Astrocyte (in vitro differentiated cells and primary cell): ENCODE measurements at regions not wholly inside any gene's neighbourhood (a gene's known extent, or its start where the extent isn't known, plus 50 kb on each side); places are given as distances from the start of the nearest gene placed in this dataset.
"Not testable (repeated sequence)": the region's sequence is repeated elsewhere in the genome, so short reads cannot be mapped to it uniquely, and the experiment has no call there.

Experiments used
- DNase-seq: peaks from one replicate; pipeline ENCODE4 v3.0.0-alpha.2; 2010; ENCODE audit warnings: low read depth
- FAIRE-seq: peaks from 2 replicates; lab custom pipeline; 2011; peaks lifted over from hg19 to GRCh38; lab: Jason Lieb, UNC
- H2AFZ ChIP-seq: 2 replicates; pipeline ENCODE4 v1.6.0; 2012; ENCODE audit warnings: low read depth, low read length, inconsistent platforms
- H3K27ac ChIP-seq: 2 replicates; pipeline ENCODE4 v1.5.1; 2011; ENCODE audit warnings: low read depth, low read length, inconsistent platforms
- H3K27me3 ChIP-seq: 2 replicates; pipeline ENCODE4 v1.6.0; 2011; ENCODE audit warnings: low read length, inconsistent platforms; ENCODE audit not compliant: insufficient read depth
- H3K36me3 ChIP-seq: 2 replicates; pipeline ENCODE4 v1.5.1; 2011; ENCODE audit warnings: low read length, inconsistent platforms; ENCODE audit not compliant: insufficient read depth
- H3K4me1 ChIP-seq: 2 replicates; pipeline ENCODE4 v1.5.1; 2011; ENCODE audit warnings: low read length, inconsistent platforms; ENCODE audit not compliant: insufficient read depth
- H3K4me2 ChIP-seq: 2 replicates; pipeline ENCODE4 v1.6.0; 2012; ENCODE audit warnings: low read length, inconsistent platforms
- H3K4me3 ChIP-seq: 2 replicates; pipeline ENCODE4 v1.5.1; 2011; ENCODE audit warnings: low read depth, mild to moderate bottlenecking, low read length, inconsistent platforms; ENCODE audit not compliant: insufficient read depth
- H3K79me2 ChIP-seq: 2 replicates; pipeline ENCODE4 v1.6.0; 2012; ENCODE audit warnings: mild to moderate bottlenecking, low read length, inconsistent platforms; ENCODE audit not compliant: insufficient read depth
- H3K9ac ChIP-seq: 2 replicates; pipeline ENCODE4 v1.6.0; 2012; ENCODE audit warnings: mild to moderate bottlenecking, low read length, inconsistent platforms
- H3K9me3 ChIP-seq: 2 replicates; pipeline ENCODE4 v1.5.1; 2012; ENCODE audit warnings: low read depth, mild to moderate bottlenecking, low read length, inconsistent platforms; ENCODE audit not compliant: insufficient read depth
- H4K20me1 ChIP-seq: 2 replicates; pipeline ENCODE4 v1.6.0; 2012; ENCODE audit warnings: low read length, inconsistent platforms; ENCODE audit not compliant: insufficient read depth
- H3K27ac Mint-ChIP-seq: one replicate; pipeline ENCODE4 v1.8.0; 2021; ENCODE audit warnings: mild to moderate bottlenecking, mixed read lengths; ENCODE audit not compliant: unreplicated experiment
- H3K27me3 Mint-ChIP-seq: one replicate; pipeline ENCODE4 v1.8.0; 2021; ENCODE audit warnings: low read depth, mixed read lengths; ENCODE audit not compliant: unreplicated experiment
- H3K36me3 Mint-ChIP-seq: one replicate; pipeline ENCODE4 v1.8.0; 2021; ENCODE audit warnings: low read depth, mixed read lengths; ENCODE audit not compliant: unreplicated experiment
- H3K4me1 Mint-ChIP-seq: one replicate; pipeline ENCODE4 v1.8.0; 2021; ENCODE audit warnings: low read depth, mixed read lengths; ENCODE audit not compliant: unreplicated experiment
- H3K4me3 Mint-ChIP-seq: one replicate; pipeline ENCODE4 v1.8.0; 2021; ENCODE audit warnings: mild to moderate bottlenecking, moderate library complexity, mixed read lengths; ENCODE audit not compliant: unreplicated experiment
- H3K9me3 Mint-ChIP-seq: one replicate; pipeline ENCODE4 v1.8.0; 2021; ENCODE audit warnings: mild to moderate bottlenecking, mixed read lengths; ENCODE audit not compliant: unreplicated experiment
- CTCF ChIP-seq: IDR thresholded peaks from 2 replicates; pipeline ENCODE4 v1.5.1; 2011; ENCODE audit warnings: low read depth, mild to moderate bottlenecking, inconsistent platforms, low read length, moderate library complexity; ENCODE audit not compliant: insufficient read depth
- EZH2 ChIP-seq: IDR thresholded peaks from 2 replicates; pipeline ENCODE4 v1.6.1; 2012; ENCODE audit warnings: mild to moderate bottlenecking, low read length, inconsistent platforms; ENCODE audit not compliant: insufficient read depth

GRCh38 chr2:239731998-239732665, 293.0 kb downstream of the NDUFA10 start:
- Histone ChIP-seq H3K4me3 (no peak overlapping the region), H3K4me2 (no peak overlapping the region), H3K36me3 (no peaks in the 10 kb centered on the region), H3K27me3 (no peaks in the 10 kb centered on the region), H3K79me2 (no peaks in the 10 kb centered on the region), H3K9me3 (peaks cover 4% of the 10 kb centered on the region), H2AFZ (no peak overlapping the region), H3K9ac (no peak overlapping the region), H3K4me1 (no peaks in the 10 kb centered on the region), H3K27ac (no peak overlapping the region), H4K20me1 (no peaks in the 10 kb centered on the region)
- no peaks in the 10 kb centered on the region for H3K9me3 Mint-ChIP-seq
- no peak overlapping the region for H3K4me3 Mint-ChIP-seq
- H3K36me3 Mint-ChIP-seq, result no peaks in the 10 kb centered on the region
- no peak for TF ChIP-seq EZH2
- no peak for TF ChIP-seq CTCF
- FAIRE-seq (no peak), DNase-seq (no peak)
- H3K27me3 Mint-ChIP-seq, result peaks cover 37% of the 10 kb centered on the region
- H3K27ac Mint-ChIP-seq, result no peak overlapping the region
- H3K4me1 Mint-ChIP-seq, result no peaks in the 10 kb centered on the region

GRCh38 chr2:239731422-239731821, 293.7 kb downstream of the NDUFA10 start:
- H3K4me1 Mint-ChIP-seq, result no peaks in the 10 kb centered on the region
- Histone ChIP-seq H3K27me3 (no peaks in the 10 kb centered on the region), H3K27ac (no peak overlapping the region), H3K4me3 (no peak overlapping the region), H3K4me1 (no peaks in the 10 kb centered on the region), H3K79me2 (no peaks in the 10 kb centered on the region), H3K36me3 (no peaks in the 10 kb centered on the region), H3K9ac (no peak overlapping the region), H4K20me1 (no peaks in the 10 kb centered on the region), H3K9me3 (peaks cover 4% of the 10 kb centered on the region), H2AFZ (no peak overlapping the region), H3K4me2 (no peak overlapping the region)
- FAIRE-seq, result no peak
- TF ChIP-seq EZH2 (no peak), CTCF (no peak)
- H3K27me3 Mint-ChIP-seq, result peaks cover 37% of the 10 kb centered on the region
- no peaks in the 10 kb centered on the region for H3K36me3 Mint-ChIP-seq
- H3K4me3 Mint-ChIP-seq, result no peak overlapping the region
- no peak overlapping the region for H3K27ac Mint-ChIP-seq
- H3K9me3 Mint-ChIP-seq, result no peaks in the 10 kb centered on the region
- no peak for DNase-seq

- no peaks in the 10 kb centered on the region for H3K4me1 Mint-ChIP-seq
- Histone ChIP-seq H3K36me3 (no peaks in the 10 kb centered on the region), H3K27me3 (no peaks in the 10 kb centered on the region), H3K9ac (no peak overlapping the region), H3K79me2 (no peaks in the 10 kb centered on the region), H3K4me3 (no peak overlapping the region), H3K27ac (no peak overlapping the region), H3K4me1 (no peaks in the 10 kb centered on the region), H2AFZ (no peak overlapping the region), H4K20me1 (no peaks in the 10 kb centered on the region), H3K9me3 (peaks cover 4% of the 10 kb centered on the region), H3K4me2 (no peak overlapping the region)
- no peak overlapping the region for H3K4me3 Mint-ChIP-seq
- peaks cover 40% of the 10 kb centered on the region for H3K27me3 Mint-ChIP-seq
- TF ChIP-seq CTCF (no peak), EZH2 (no peak)
- no peaks in the 10 kb centered on the region for H3K9me3 Mint-ChIP-seq
- no peaks in the 10 kb centered on the region for H3K36me3 Mint-ChIP-seq
- DNase-seq (no peak), FAIRE-seq (no peak)
- H3K27ac Mint-ChIP-seq, result no peak overlapping the region
These were observed 294.2 kb downstream of the NDUFA10 start for GRCh38 chr2:239730897-239731296.

- FAIRE-seq, H3K4me1 Mint-ChIP-seq, H3K79me2 ChIP-seq, H4K20me1 ChIP-seq, H3K4me2 ChIP-seq, H3K27ac Mint-ChIP-seq, H3K27me3 ChIP-seq, H3K4me3 ChIP-seq, H2AFZ ChIP-seq, H3K27ac ChIP-seq, DNase-seq, H3K9ac ChIP-seq, H3K9me3 Mint-ChIP-seq, H3K36me3 ChIP-seq, H3K4me3 Mint-ChIP-seq, H3K9me3 ChIP-seq, H3K36me3 Mint-ChIP-seq, H3K4me1 ChIP-seq: not testable (repeated sequence)
- H3K27me3 Mint-ChIP-seq, result peaks cover 43% of the 10 kb centered on the region
These were observed 294.6 kb downstream of the NDUFA10 start for GRCh38 chr2:239730567-239730882.
